Trophoblast cell (in vitro differentiated cells and primary cell): ENCODE measurements at regions not wholly inside any gene's neighbourhood (a gene's known extent, or its start where the extent isn't known, plus 50 kb on each side); places are given as distances from the start of the nearest gene placed in this dataset.

Source experiments
- DNase-seq, 2 donors: peaks; one replicate each; pipeline ENCODE4 v3.0.0-alpha.2; 2016
- H2AFZ ChIP-seq: 2 replicates; pipeline ENCODE4 v1.6.1; 2013; ENCODE audit warnings: low read length, moderate library complexity, mild to moderate bottlenecking; ENCODE audit not compliant: insufficient read depth, poor library complexity
- H2AK5ac ChIP-seq: 2 replicates; pipeline ENCODE4 v1.6.1; 2013; ENCODE audit warnings: mild to moderate bottlenecking, low read length
- H2BK120ac ChIP-seq: 2 replicates; pipeline ENCODE4 v1.6.1; 2013; ENCODE audit warnings: low read length, mild to moderate bottlenecking, moderate library complexity; ENCODE audit not compliant: insufficient read depth, poor library complexity
- H2BK12ac ChIP-seq: 2 replicates; pipeline ENCODE4 v1.6.1; 2013; ENCODE audit warnings: mild to moderate bottlenecking, low read length, moderate library complexity
- H2BK5ac ChIP-seq: 2 replicates; pipeline ENCODE4 v1.6.1; 2013; ENCODE audit warnings: low read length, low read depth, moderate library complexity, mild to moderate bottlenecking; ENCODE audit not compliant: poor library complexity
- H3K14ac ChIP-seq: 2 replicates; pipeline ENCODE4 v1.6.1; 2013; ENCODE audit warnings: mild to moderate bottlenecking, low read length
- H3K18ac ChIP-seq: 2 replicates; pipeline ENCODE4 v1.6.1; 2013; ENCODE audit warnings: mild to moderate bottlenecking, low read length
- H3K23ac ChIP-seq: 2 replicates; pipeline ENCODE4 v1.6.1; 2013; ENCODE audit warnings: low read length
- H3K27ac ChIP-seq: 2 replicates; pipeline ENCODE4 v1.5.1; 2013; ENCODE audit warnings: low read depth, mild to moderate bottlenecking, inconsistent platforms, low read length, moderate library complexity
- H3K27me3 ChIP-seq: 2 replicates; pipeline ENCODE4 v1.6.1; 2013; ENCODE audit warnings: inconsistent platforms, mild to moderate bottlenecking, low read length, moderate library complexity; ENCODE audit not compliant: insufficient read depth
- H3K36me3 ChIP-seq, 2 experiments: 1 replicate in 1 of 2; 2 replicates in 1 of 2; pipeline ENCODE4 v1.6.1; 2013; ENCODE audit warnings: low read length in 2 of 2, mild to moderate bottlenecking in 2 of 2, moderate library complexity in 1 of 2; ENCODE audit not compliant: insufficient read depth in 2 of 2, control insufficient read depth in 1 of 2
- H3K4ac ChIP-seq: 2 replicates; pipeline ENCODE4 v1.6.1; 2013; ENCODE audit warnings: low read depth, mild to moderate bottlenecking, low read length, moderate library complexity
- H3K4me1 ChIP-seq, 2 experiments: 1 replicate in 1 of 2; 2 replicates in 1 of 2; pipeline ENCODE4 v1.6.1; 2013; ENCODE audit warnings: low read length in 2 of 2, mild to moderate bottlenecking in 2 of 2, moderate library complexity in 1 of 2; ENCODE audit not compliant: insufficient read depth in 2 of 2, control insufficient read depth in 1 of 2
- H3K4me2 ChIP-seq: 2 replicates; pipeline ENCODE4 v1.6.1; 2013; ENCODE audit warnings: inconsistent platforms, mild to moderate bottlenecking, low read length, moderate library complexity
- H3K4me3 ChIP-seq: 2 replicates; pipeline ENCODE4 v1.5.1; 2013; ENCODE audit warnings: mild to moderate bottlenecking, low read depth, low read length, inconsistent platforms
- H3K79me1 ChIP-seq: one replicate; pipeline ENCODE4 v1.6.1; 2013; ENCODE audit warnings: low read length
- H3K79me2 ChIP-seq: 2 replicates; pipeline ENCODE4 v1.6.1; 2013; ENCODE audit warnings: low read length, mild to moderate bottlenecking; ENCODE audit not compliant: control insufficient read depth, insufficient read depth, poor library complexity
- H3K9ac ChIP-seq: 2 replicates; pipeline ENCODE4 v1.6.1; 2013; ENCODE audit warnings: mild to moderate bottlenecking, low read length
- H3K9me3 ChIP-seq: 2 replicates; pipeline ENCODE4 v1.6.1; 2013; ENCODE audit warnings: low read depth, mild to moderate bottlenecking, control low read depth, inconsistent platforms, low read length; ENCODE audit not compliant: insufficient read depth
- H4K12ac ChIP-seq: 2 replicates; pipeline ENCODE4 v1.6.1; 2013; ENCODE audit warnings: low read depth, mild to moderate bottlenecking, low read length, moderate library complexity
- H4K8ac ChIP-seq: 2 replicates; pipeline ENCODE4 v1.6.1; 2013; ENCODE audit warnings: low read depth, mild to moderate bottlenecking, low read length, moderate library complexity
- H4K91ac ChIP-seq: one replicate; pipeline ENCODE4 v1.6.1; 2013; ENCODE audit warnings: low read depth, mild to moderate bottlenecking, low read length, moderate library complexity
- WGBS: extraction: QIAGEN DNeasy Blood & Tissue Kit; methylation state at CpG from one replicate; pipeline ENCODE4 v1.1.7; 2013; ENCODE audit warnings: missing lambda C conversion rate; ENCODE audit not compliant: insufficient read length, insufficient coverage; ENCODE audit errors: extremely low coverage; 5-methylcytosine and 5-hydroxymethylcytosine counted together

DNA sequence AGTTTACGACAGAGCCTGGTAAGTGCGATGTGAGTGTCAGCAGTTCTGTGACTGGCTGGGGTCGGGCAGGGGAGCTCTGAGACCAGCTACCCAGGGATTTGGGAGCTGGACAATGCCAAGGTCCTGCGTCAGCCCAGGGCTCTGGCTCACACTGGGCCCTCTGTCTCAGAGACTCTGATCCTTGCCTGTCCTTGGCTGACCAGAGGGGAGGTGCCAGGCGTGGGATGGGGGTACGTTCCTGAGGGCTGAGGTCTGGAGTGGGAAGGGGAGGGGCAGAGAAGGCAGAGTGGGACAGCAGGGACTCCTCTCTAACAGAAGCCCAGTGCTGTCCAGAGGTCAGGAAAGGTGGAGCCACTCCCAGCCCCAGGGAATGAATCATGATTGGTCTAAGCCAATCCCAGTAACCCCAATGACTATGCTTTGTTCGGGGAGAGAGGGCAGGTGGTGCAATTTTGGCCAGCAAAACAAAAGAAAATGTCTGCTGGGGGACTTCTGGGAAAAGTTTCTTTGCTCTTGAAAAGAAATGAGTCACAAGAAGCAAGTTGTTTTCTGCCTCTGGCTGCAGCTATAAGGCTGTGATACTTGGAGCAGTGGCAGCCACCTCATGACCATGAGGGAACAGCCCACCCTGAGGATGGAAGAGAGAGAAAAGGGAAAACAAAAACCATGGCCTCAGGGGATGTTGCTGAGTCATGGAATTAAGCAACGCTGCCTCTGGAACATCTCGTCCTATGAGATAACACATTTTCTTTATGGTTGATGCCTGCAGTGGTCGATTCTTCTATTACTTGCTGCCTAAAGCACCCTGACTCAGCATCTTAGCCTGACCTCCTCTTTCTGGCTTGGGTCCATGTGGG is 108.3 kb downstream of the CHST1 start:
- no peak overlapping the region for H3K23ac ChIP-seq
- no peak overlapping the region for H3K4me3 ChIP-seq
- H2BK5ac ChIP-seq: no peak overlapping the region

DNA sequence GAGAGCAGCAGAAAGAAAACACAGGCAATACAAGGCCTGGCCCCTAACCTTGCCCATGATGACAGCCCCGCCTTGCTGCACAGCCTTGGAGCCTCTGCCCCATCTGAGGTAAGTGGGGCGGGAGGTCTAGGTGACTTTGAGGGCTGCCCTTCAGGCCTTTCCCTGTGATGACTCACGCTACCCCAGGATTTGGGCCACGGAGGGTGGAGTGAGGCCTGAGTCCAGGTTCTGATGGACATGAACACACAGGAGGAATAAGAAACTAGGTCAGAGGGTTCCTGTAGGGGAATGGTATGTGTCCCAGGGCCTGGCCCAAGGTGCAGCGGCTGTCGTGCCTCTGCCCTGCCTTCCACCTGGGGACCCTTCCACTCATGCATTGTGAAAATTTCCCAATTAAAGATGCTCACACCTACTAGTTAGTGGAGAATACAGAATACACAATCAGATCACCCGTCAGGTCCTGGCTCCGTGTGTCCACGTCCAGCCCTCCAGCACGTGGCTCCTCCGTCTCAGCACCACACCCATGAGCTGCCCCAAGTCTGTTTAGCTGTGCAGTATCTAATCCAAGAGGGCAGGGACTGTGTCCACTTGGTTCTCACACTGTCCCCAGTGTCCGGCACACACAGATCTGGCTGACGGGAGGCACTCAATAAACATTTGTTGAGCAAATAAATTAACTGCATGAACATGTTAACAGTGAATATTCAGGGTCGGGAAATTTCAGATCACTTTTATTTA is 111.0 kb downstream of the CHST1 start:
- H3K9me3 ChIP-seq: peaks cover 2% of the 10 kb centered on the region
- no peak overlapping the region for H3K9ac ChIP-seq
- H3K79me1 ChIP-seq: no peaks in the 10 kb centered on the region
- no peak overlapping the region for H3K18ac ChIP-seq
- H3K4me1 ChIP-seq: no peaks in the 10 kb centered on the region
- no peak overlapping the region for H4K12ac ChIP-seq
- no peak overlapping the region for H4K91ac ChIP-seq
- no peak overlapping the region for H3K27ac ChIP-seq
- H3K14ac ChIP-seq: no peak overlapping the region
- DNase-seq: no peak
- WGBS: no CpG with 5 or more reads among the region's 14 CpGs
- H3K36me3 ChIP-seq: no peaks in the 10 kb centered on the region
- no peak overlapping the region for H3K4me3 ChIP-seq
- no peaks in the 10 kb centered on the region for H3K79me2 ChIP-seq
- H2BK12ac ChIP-seq: no peak overlapping the region
- H3K27me3 ChIP-seq: no peaks in the 10 kb centered on the region
- no peak overlapping the region for H2BK120ac ChIP-seq
- H2BK5ac ChIP-seq: no peak overlapping the region
- no peak overlapping the region for H3K4me2 ChIP-seq
- no peak overlapping the region for H4K8ac ChIP-seq
- H3K23ac ChIP-seq: no peak overlapping the region
- H3K4ac ChIP-seq: no peak overlapping the region
- H2AFZ ChIP-seq: no peak overlapping the region
- no peak overlapping the region for H2AK5ac ChIP-seq

More for the DNA sequence above, 108.3 kb downstream of the CHST1 start:
- WGBS: no CpG with 5 or more reads among the region's 10 CpGs
- H3K27ac ChIP-seq: no peak overlapping the region
- no peak overlapping the region for H4K12ac ChIP-seq
- H3K4me2 ChIP-seq: no peak overlapping the region
- no peaks in the 10 kb centered on the region for H3K79me2 ChIP-seq
- no peaks in the 10 kb centered on the region for H3K36me3 ChIP-seq
- H3K4me1 ChIP-seq: no peaks in the 10 kb centered on the region
- no peak overlapping the region for H4K8ac ChIP-seq
- H3K79me1 ChIP-seq: no peaks in the 10 kb centered on the region
- no peak overlapping the region for H4K91ac ChIP-seq
- no peak overlapping the region for H2AFZ ChIP-seq
- H3K14ac ChIP-seq: no peak overlapping the region
- H3K4ac ChIP-seq: no peak overlapping the region
- no peak overlapping the region for H3K9ac ChIP-seq
- peak; percentile 77 for DNase-seq
- no peaks in the 10 kb centered on the region for H3K27me3 ChIP-seq
- H2AK5ac ChIP-seq: no peak overlapping the region
- peaks cover 2% of the 10 kb centered on the region for H3K9me3 ChIP-seq
- no peak overlapping the region for H3K18ac ChIP-seq
- no peak overlapping the region for H2BK120ac ChIP-seq
- no peak overlapping the region for H2BK12ac ChIP-seq

DNA sequence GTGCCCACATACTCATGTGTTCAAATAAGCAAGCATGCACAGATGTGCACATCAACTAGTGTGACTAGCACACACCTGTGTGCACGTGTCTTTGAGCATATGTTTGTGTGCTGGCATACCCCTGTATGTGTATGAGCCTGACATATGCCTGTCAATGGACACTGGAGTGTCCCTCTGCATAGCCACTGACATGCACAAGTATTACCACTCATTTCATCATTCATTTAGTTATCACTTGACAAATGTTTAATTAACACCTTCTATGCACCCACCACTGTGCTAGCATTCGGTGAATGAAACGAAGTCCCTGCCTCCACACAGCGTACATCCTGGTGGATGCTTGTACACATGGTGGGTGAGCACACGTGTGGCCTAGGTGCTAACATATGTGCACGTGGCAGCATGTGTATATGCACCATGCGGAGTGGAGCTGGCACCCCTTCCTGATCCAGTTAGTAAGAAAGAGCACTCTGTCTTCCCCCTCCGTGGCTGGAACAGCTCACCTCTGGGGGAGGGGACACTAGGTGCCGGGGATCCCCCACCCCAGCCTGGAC is 112.0 kb downstream of the CHST1 start:
- Histone ChIP-seq H3K79me1 (no peaks in the 10 kb centered on the region), H3K9ac (no peak overlapping the region), H3K23ac (no peak overlapping the region), H4K8ac (no peak overlapping the region), H3K4me1 (no peaks in the 10 kb centered on the region), H3K4ac (no peak overlapping the region), H3K14ac (no peak overlapping the region), H4K12ac (no peak overlapping the region), H3K36me3 (no peaks in the 10 kb centered on the region), H2AK5ac (no peak overlapping the region), H3K4me3 (no peak overlapping the region), H3K79me2 (no peaks in the 10 kb centered on the region), H2BK12ac (no peak overlapping the region), H3K27ac (no peak overlapping the region), H3K4me2 (no peak overlapping the region), H2AFZ (no peak overlapping the region), H2BK120ac (no peak overlapping the region), H3K18ac (no peak overlapping the region), H3K27me3 (no peaks in the 10 kb centered on the region), H2BK5ac (no peak overlapping the region), H4K91ac (no peak overlapping the region), H3K9me3 (peaks cover 2% of the 10 kb centered on the region)
- no peak for DNase-seq
- no CpG with 5 or more reads among the region's 9 CpGs for WGBS

DNA sequence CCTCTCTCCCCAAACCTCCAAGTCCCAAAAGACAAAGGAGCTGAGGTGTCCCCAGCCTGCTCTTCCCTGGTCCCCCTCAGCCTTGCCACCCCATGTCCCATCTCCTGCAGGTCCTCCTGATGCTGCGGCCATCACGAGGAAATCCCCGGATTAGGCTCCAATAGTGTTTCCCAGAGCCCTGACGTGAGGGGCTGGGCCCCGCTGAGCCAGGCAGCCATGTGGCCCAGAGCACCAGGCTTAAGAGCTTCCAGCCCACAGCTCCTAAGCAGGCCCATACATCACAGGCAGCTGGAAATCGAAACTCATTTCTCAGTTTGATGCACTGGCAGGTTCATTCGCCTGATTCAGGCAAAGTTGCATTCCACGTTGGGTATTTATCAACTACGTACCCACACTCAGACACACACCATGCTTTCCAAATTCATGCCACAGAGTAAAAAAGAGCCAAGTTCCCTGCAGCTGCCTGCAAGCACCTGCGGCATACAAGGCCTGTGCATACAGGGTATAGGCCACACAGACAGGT is 114.2 kb downstream of the CHST1 start:
- Histone ChIP-seq H2BK120ac (no peak overlapping the region), H3K27me3 (no peaks in the 10 kb centered on the region), H3K18ac (no peak overlapping the region), H2BK12ac (no peak overlapping the region), H3K79me2 (no peaks in the 10 kb centered on the region), H3K79me1 (no peaks in the 10 kb centered on the region), H3K14ac (no peak overlapping the region), H3K9me3 (no peaks in the 10 kb centered on the region), H3K23ac (no peak overlapping the region), H3K36me3 (no peaks in the 10 kb centered on the region), H2BK5ac (no peak overlapping the region), H4K12ac (no peak overlapping the region), H2AK5ac (no peak overlapping the region), H3K4me3 (no peak overlapping the region), H4K91ac (no peak overlapping the region), H3K4ac (no peak overlapping the region), H3K4me2 (no peak overlapping the region), H2AFZ (no peak overlapping the region), H3K4me1 (no peaks in the 10 kb centered on the region), H3K27ac (no peak overlapping the region), H4K8ac (no peak overlapping the region), H3K9ac (no peak overlapping the region)
- whole genome bisulfite sequencing: no CpG with 5 or more reads among the region's 10 CpGs
- no peak for DNase-seq
